Activated CD8-positive, alpha-beta memory T cell treated with anti-CD3 and anti-CD28 coated beads, Interleukin-2, amount 50 U/mL, for 4 hours (primary cell): ENCODE measurements at regions not wholly inside any gene's neighbourhood (a gene's known extent, or its start where the extent isn't known, plus 50 kb on each side); places are given as distances from the start of the nearest gene placed in this dataset.

Source experiments
- DNase-seq: peaks from one replicate; pipeline ENCODE4 v3.0.0-alpha.2; 2020

GRCh38 chr2:34353509-34354113, 754.5 kb upstream of the FAM98A start:
- DNase-seq: no peak

- no peak for DNase-seq
Observed at GRCh38 chr2:34349527-34349926, 750.4 kb upstream of the FAM98A start.

DNA sequence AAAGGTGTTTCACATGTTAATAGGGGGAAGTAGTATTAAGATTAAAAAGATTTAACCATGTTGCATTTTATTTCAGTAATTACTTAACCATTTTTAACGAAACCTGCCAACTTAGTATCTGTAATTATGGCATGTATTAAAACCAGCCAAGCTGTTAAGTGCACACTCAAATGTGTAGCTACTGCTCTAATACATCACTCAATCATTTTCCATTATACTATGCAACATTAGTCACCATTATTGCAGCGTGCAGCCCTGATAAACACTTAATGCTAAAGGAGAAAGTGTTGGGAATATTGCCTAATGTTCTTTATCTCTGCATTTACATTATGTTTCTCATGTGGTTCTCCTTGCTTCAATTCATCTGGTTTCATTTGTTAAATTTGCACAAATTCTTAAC, 745.9 kb upstream of the FAM98A start:
- no peak for DNase-seq

GRCh38 chr2:34340307-34340706, 741.2 kb upstream of the FAM98A start:
- no peak for DNase-seq

- no peak for DNase-seq
Observed at GRCh38 chr2:34337735-34338134, 738.6 kb upstream of the FAM98A start.

DNA sequence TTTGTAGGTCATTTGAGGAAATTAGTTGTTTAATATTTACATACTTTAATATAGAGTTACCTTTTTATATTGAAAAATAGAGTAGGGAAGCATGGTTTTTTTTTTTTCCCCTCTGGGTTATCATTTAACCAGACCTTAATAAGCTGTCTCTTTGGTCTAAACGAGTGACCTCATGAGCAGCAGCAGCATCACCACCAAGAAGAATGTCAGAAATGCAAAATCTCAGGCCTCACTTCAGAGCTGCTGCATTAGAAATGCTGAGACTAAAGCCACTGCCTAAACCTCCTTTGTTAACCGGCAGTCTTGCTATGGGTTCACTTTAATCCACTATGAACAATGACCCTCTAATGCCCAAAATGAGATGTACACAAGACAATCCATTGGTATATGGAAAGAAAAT, 733.7 kb upstream of the FAM98A start:
- no peak for DNase-seq

- DNase-seq: no peak
Observed at GRCh38 chr2:34320056-34320455, 721.0 kb upstream of the FAM98A start.

- no peak for DNase-seq
Observed at GRCh38 chr2:34317797-34318196, 718.7 kb upstream of the FAM98A start.

DNA sequence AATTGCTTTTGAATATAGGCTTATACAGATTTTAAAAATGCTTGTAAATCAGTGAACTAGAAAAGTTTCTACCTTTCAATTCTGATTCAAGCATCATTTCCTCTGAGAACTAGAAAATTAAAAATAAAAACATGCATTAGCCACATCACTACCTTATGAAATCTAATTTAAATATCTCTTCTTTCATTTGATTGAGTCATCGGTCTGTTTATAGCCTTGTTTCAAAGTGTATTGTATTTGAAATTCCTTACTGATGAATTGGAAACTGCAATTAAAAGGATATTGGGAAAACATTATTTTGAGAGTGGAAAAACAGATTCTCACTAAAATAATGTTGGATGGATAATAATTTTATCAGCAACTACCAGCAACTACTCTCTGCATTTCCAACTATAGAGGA, 717.7 kb upstream of the FAM98A start:
- no peak for DNase-seq

GRCh38 chr2:34311816-34312215, 712.7 kb upstream of the FAM98A start:
- DNase-seq: no peak

GRCh38 chr2:34308140-34308539, 709.0 kb upstream of the FAM98A start:
- no peak for DNase-seq

DNA sequence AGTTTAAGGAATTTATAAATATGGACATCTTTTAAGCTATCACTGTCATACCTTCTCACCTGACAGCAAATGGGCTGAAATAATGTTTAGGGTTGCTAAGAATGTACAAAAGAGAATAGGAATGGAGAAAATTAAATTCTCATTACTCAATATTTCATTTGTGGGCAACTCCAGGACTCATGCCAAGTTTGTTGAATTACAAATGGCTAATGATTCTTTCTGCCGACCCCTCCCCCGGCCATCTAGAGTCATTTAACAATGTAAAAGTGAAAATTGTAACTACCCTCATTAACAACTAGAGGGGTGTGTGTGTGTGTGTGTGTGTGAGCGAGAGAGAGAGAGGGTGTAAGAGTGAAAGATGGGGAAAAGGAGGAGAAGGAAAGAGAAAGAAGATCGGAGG, 708.5 kb upstream of the FAM98A start:
- no peak for DNase-seq

DNA sequence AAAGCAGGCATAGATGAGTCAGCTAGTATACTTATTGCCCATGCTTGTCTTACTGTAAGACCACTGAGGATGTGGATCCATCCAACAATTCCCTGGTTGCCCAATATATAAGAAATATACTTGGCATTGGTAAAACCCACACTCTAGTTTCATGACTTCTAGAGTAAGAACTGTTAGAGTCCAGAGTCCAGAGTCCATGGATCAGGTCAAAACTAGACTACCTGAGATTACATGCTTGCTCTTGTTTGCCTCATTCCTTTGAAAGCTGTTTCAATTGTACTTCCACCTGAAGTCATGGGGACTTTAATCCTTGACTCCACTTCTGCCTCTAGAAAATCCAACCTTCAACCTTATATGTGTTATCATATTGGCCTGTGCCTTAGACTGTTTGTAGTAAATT, 707.6 kb upstream of the FAM98A start:
- no peak for DNase-seq

- no peak for DNase-seq
Observed at GRCh38 chr2:34305587-34305986, 706.5 kb upstream of the FAM98A start.

GRCh38 chr2:34294961-34295360, 695.9 kb upstream of the FAM98A start:
- DNase-seq: no peak

GRCh38 chr2:34291076-34291475, 692.0 kb upstream of the FAM98A start:
- DNase-seq: no peak

- DNase-seq: no peak
Observed at GRCh38 chr2:34288016-34288415, 688.9 kb upstream of the FAM98A start.

DNA sequence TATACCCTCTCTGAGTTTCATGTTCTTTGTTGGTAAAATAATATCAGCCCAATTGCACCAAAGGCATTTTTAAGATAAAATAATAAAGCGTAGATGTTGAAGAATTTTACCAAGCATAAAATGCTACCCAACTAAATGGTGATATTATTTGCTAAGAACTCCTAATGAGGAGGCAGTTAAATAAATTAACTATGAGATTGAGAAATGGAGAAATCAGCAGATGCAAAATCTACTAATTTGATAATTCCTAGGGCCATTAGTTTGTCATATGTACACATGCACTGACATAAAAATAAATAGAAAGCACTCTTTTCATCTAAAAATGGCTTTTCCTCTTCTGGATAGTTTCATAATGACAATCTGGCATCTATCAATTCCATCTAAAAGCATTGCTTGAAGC, 681.5 kb upstream of the FAM98A start:
- no peak for DNase-seq

DNA sequence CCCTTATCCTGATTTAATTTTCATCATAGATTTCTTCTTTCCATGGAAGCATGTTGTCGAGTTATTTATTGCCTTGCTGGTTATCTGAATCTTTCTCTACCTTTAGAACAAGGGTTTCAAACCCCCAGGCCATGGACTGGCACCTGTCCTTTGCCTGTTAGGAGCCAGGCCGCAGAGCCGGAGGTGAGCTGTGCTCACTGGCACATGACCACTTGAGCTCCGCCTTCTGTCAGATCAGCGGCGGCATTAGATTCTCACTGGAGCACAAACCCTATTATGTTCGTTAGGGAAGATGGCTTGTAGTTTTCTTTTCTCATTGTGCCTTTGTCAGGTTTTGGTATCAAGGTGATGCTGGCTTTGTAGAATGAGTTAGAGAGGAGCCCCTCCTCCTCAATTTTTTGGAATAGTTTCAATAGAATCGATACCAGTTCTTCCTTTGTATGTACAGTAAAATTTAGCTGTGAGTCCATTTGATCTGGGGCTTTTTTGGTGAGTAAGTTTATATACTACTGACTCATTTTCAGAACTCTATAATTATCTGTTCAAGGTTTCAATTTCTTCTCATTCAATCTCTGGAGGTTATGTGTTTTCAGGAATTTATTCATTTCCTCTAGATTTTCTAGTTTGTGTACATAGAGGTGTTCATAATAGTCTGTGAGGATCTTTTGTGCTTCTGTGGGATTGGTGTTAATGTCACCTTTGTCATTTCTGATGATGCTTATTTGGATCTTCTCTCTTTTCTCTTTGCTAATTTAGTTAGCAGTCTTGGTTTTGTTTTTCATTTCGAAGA, 668.0 kb upstream of the FAM98A start:
- no peak for DNase-seq

- no peak for DNase-seq
Observed at GRCh38 chr2:34261701-34262100, 662.6 kb upstream of the FAM98A start.

- no peak for DNase-seq
Observed at GRCh38 chr2:34254272-34254878, 655.3 kb upstream of the FAM98A start.

DNA sequence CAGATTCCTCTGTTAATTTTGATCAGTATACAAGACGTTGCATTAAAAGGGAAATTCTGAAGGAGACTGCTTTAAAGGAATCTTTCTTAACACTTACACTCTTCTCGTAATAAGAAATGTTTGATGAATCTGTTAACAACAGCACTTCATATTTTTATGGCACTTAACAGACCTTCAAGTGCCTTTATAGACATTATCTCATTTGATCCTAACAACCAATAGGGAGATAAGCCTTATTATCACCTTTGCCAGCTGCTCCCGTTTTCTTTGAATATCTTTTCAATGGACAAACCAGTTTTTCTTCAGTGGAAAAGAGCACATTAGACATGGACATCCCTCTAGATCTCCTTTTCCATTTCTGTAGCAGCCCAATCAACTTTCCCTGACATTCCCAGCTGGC, 653.0 kb upstream of the FAM98A start:
- no peak for DNase-seq

- no peak for DNase-seq
Observed at GRCh38 chr2:34251578-34251977, 652.5 kb upstream of the FAM98A start.

- DNase-seq: no peak
Observed at GRCh38 chr2:34244195-34244594, 645.1 kb upstream of the FAM98A start.

- no peak for DNase-seq
Observed at GRCh38 chr2:34242763-34243123, 643.6 kb upstream of the FAM98A start.
